PC-9 (cell line): ENCODE measurements at regions not wholly inside any gene's neighbourhood (a gene's known extent, or its start where the extent isn't known, plus 50 kb on each side); places are given as distances from the start of the nearest gene placed in this dataset.

Source experiments
- EZH2 ChIP-seq: fragments of 200-600 bp; sonication (generic); IDR thresholded peaks from 2 replicates; pipeline ENCODE4 v1.8.0; 2017; ENCODE audit warnings: antibody characterized with exemption, low read depth
- TF ChIP-seq, protein P1 (sequence below): fragments of 200-600 bp; sonication (generic); conservative IDR thresholded peaks from 2 replicates; pipeline ENCODE4 v1.6.1; 2017; ENCODE audit warnings: mixed run types, antibody characterized with exemption, mild to moderate bottlenecking, moderate library complexity

DNA sequence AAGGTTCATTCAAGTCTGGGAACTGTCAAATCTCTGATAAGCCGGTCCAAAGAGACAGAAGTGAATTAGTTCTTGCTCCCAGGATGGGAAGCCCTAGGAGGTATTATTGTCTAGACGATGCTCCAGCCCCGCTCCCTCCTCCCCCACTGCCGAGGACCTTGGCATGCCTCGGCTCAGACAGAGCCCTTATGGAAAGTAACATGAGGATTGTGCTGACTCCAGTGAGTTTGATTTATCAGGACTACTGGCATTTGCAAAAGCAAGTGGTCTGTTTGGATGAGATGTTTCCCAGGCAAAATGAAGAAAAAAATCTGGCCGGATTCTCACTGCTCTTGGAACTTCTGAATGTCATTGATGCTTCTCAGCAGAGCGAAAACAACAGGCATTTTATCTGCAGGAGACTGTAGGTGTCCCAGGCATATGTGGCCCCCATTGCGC is 341.0 kb downstream of the ETS1 start:
- TF ChIP-seq, protein P1, sequence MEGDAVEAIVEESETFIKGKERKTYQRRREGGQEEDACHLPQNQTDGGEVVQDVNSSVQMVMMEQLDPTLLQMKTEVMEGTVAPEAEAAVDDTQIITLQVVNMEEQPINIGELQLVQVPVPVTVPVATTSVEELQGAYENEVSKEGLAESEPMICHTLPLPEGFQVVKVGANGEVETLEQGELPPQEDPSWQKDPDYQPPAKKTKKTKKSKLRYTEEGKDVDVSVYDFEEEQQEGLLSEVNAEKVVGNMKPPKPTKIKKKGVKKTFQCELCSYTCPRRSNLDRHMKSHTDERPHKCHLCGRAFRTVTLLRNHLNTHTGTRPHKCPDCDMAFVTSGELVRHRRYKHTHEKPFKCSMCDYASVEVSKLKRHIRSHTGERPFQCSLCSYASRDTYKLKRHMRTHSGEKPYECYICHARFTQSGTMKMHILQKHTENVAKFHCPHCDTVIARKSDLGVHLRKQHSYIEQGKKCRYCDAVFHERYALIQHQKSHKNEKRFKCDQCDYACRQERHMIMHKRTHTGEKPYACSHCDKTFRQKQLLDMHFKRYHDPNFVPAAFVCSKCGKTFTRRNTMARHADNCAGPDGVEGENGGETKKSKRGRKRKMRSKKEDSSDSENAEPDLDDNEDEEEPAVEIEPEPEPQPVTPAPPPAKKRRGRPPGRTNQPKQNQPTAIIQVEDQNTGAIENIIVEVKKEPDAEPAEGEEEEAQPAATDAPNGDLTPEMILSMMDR: no peak
- TF ChIP-seq EZH2: no peak
